GM18507 (cell line): ENCODE measurements at regions not wholly inside any gene's neighbourhood (a gene's known extent, or its start where the extent isn't known, plus 50 kb on each side); places are given as distances from the start of the nearest gene placed in this dataset.
"Not testable (repeated sequence)": the region's sequence is repeated elsewhere in the genome, so short reads cannot be mapped to it uniquely, and the experiment has no call there.

Experiments used
- DNase-seq: peaks from one replicate; pipeline ENCODE4 v3.0.0; 2011; ENCODE audit warnings: low read depth; ENCODE audit not compliant: insufficient read length; ENCODE audit errors: extremely low spot score
- FAIRE-seq: peaks from 2 replicates; lab custom pipeline; 2011; peaks lifted over from hg19 to GRCh38; lab: Jason Lieb, UNC

GRCh38 chr16:10232757-10233156, 50.5 kb upstream of the GRIN2A start:
- FAIRE-seq (no peak), DNase-seq (no peak)

- DNase-seq (no peak), FAIRE-seq (no peak)
Observed at GRCh38 chr16:10239640-10240039, 57.4 kb upstream of the GRIN2A start.

GRCh38 chr16:10240854-10241613, 58.8 kb upstream of the GRIN2A start:
- no peak for FAIRE-seq

GRCh38 chr16:10242097-10242496, 59.9 kb upstream of the GRIN2A start:
- FAIRE-seq (no peak), DNase-seq (no peak)

More at GRCh38 chr16:10240854-10241613, 58.8 kb upstream of the GRIN2A start:
- no peak for DNase-seq

- FAIRE-seq = peak; percentile 73
Observed at GRCh38 chr16:10242916-10243315, 60.7 kb upstream of the GRIN2A start.

GRCh38 chr16:10245002-10245401, 62.8 kb upstream of the GRIN2A start:
- DNase-seq (no peak), FAIRE-seq (no peak)

More at GRCh38 chr16:10242916-10243315, 60.7 kb upstream of the GRIN2A start:
- DNase-seq = no peak

GRCh38 chr16:10250137-10250828, 68.1 kb upstream of the GRIN2A start:
- FAIRE-seq = no peak

GRCh38 chr16:10252155-10252554, 69.9 kb upstream of the GRIN2A start:
- DNase-seq (no peak), FAIRE-seq (no peak)

More at GRCh38 chr16:10250137-10250828, 68.1 kb upstream of the GRIN2A start:
- no peak for DNase-seq

- FAIRE-seq (no peak), DNase-seq (no peak)
Observed at GRCh38 chr16:10253409-10253808, 71.2 kb upstream of the GRIN2A start.

GRCh38 chr16:10255728-10256127, 73.5 kb upstream of the GRIN2A start:
- FAIRE-seq (no peak), DNase-seq (no peak)

GRCh38 chr16:10256784-10257641, 74.8 kb upstream of the GRIN2A start:
- FAIRE-seq (peak; percentile 73), DNase-seq (peak; percentile 54)

- FAIRE-seq, DNase-seq: not testable (repeated sequence)
Observed at GRCh38 chr16:10257642-10258251, 75.5 kb upstream of the GRIN2A start.

GRCh38 chr16:10258930-10259603, 76.8 kb upstream of the GRIN2A start:
- not testable (repeated sequence) for DNase-seq
- FAIRE-seq = peak; percentile 64

GRCh38 chr16:10261077-10261476, 78.8 kb upstream of the GRIN2A start:
- FAIRE-seq = no peak
- no peak for DNase-seq

- FAIRE-seq, DNase-seq: not testable (repeated sequence)
Observed at GRCh38 chr16:10261526-10261925, 79.3 kb upstream of the GRIN2A start.

- no peak for DNase-seq
- no peak for FAIRE-seq
Observed at GRCh38 chr16:10262377-10263132, 80.3 kb upstream of the GRIN2A start.

GRCh38 chr16:10265770-10266615, 83.8 kb upstream of the GRIN2A start:
- DNase-seq (no peak), FAIRE-seq (peak; percentile 56)
